HUES6 (cell line): ENCODE measurements at regions not wholly inside any gene's neighbourhood (a gene's known extent, or its start where the extent isn't known, plus 50 kb on each side); places are given as distances from the start of the nearest gene placed in this dataset.

Experiments used
- H3K27ac ChIP-seq: 2 replicates; pipeline ENCODE4 v1.7.0; 2013; ENCODE audit warnings: low read depth, mild to moderate bottlenecking, low read length, inconsistent platforms
- H3K27me3 ChIP-seq: 2 replicates; pipeline ENCODE4 v1.6.1; 2013; ENCODE audit warnings: low read length; ENCODE audit not compliant: control insufficient read depth, insufficient read depth
- H3K36me3 ChIP-seq: 2 replicates; pipeline ENCODE4 v1.6.1; 2013; ENCODE audit warnings: low read length; ENCODE audit not compliant: control insufficient read depth, insufficient read depth
- H3K4me1 ChIP-seq: 2 replicates; pipeline ENCODE4 v1.6.1; 2013; ENCODE audit warnings: low read length; ENCODE audit not compliant: control insufficient read depth, insufficient read depth
- H3K4me3 ChIP-seq: 2 replicates; pipeline ENCODE4 v1.5.1; 2013; ENCODE audit warnings: low read depth, low read length
- H3K9ac ChIP-seq: one replicate; pipeline ENCODE4 v1.6.1; 2013; ENCODE audit warnings: mild to moderate bottlenecking, low read length
- H3K9me3 ChIP-seq: 2 replicates; pipeline ENCODE4 v1.6.1; 2013; ENCODE audit warnings: low read depth, low read length; ENCODE audit not compliant: control insufficient read depth, insufficient read depth

- H3K4me3 ChIP-seq: no peak overlapping the region
- H3K4me1 ChIP-seq: no peaks in the 10 kb centered on the region
- H3K27me3 ChIP-seq: no peaks in the 10 kb centered on the region
Observed at GRCh38 chr9:18422296-18423036, 51.5 kb upstream of the ADAMTSL1 start.

GRCh38 chr9:18423791-18424531 lies 50.0 kb upstream of the ADAMTSL1 start:
- Histone ChIP-seq H3K4me1 (no peaks in the 10 kb centered on the region), H3K27ac (no peak overlapping the region), H3K27me3 (no peaks in the 10 kb centered on the region), H3K9me3 (no peaks in the 10 kb centered on the region), H3K36me3 (no peaks in the 10 kb centered on the region), H3K4me3 (no peak overlapping the region), H3K9ac (no peak overlapping the region)

More at GRCh38 chr9:18422296-18423036, 51.5 kb upstream of the ADAMTSL1 start:
- Histone ChIP-seq H3K36me3 (no peaks in the 10 kb centered on the region), H3K9ac (no peak overlapping the region), H3K9me3 (no peaks in the 10 kb centered on the region), H3K27ac (no peak overlapping the region)
